ENCODE measurements at regions not wholly inside any gene's neighbourhood (a gene's known extent, or its start where the extent isn't known, plus 50 kb on each side); places are given as distances from the start of the nearest gene placed in this dataset.
A peak's percentile ranks its signal among the peaks of the same experiment; 100 is the strongest.
"Not testable (repeated sequence)": the region's sequence is repeated elsewhere in the genome, so short reads cannot be mapped to it uniquely, and the experiment has no call there.

DNA sequence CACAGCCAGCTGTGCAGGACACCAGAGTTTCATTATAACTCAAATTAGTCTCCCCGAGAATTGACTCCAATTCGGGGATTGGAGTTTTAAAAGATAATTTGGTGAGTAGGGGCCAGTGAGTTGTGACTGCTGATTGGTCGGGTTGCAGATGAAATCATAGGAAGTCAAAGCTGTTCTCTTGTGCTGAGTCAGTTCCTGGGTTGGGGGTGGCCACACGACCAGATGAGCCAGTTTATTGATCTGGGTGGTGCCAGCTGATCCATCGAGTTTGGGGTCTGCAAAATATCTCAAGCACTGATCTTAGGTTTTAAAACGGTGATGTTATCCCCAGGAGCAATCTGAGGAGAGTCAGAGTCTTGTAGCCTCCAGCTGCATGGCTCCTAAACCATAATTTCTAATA, 82.7 kb upstream of the SLC66A3 start:
- no peak for DNase-seq (ENCODE audit: low read depth)

DNA sequence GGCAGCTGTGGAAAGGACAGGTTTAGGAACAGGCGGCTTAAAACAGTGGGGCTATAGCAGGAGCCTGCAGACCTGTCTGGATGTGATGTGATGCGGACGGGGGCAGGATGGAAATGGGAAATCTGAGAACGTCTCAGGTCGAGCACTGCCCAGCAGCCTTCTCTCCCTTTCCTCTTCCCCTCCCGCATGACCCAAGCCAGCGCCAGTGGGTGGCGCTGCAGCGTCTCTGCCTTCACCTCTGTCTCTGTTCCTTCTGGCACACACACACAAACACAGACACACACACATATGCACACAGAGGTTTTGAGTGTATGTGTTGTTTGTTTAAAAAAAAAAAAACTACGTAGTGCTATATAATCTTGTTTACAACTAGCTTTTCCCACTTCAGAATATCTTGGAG, 82.0 kb upstream of the SLC66A3 start:
- no peak for DNase-seq (ENCODE audit: low read depth)

DNA sequence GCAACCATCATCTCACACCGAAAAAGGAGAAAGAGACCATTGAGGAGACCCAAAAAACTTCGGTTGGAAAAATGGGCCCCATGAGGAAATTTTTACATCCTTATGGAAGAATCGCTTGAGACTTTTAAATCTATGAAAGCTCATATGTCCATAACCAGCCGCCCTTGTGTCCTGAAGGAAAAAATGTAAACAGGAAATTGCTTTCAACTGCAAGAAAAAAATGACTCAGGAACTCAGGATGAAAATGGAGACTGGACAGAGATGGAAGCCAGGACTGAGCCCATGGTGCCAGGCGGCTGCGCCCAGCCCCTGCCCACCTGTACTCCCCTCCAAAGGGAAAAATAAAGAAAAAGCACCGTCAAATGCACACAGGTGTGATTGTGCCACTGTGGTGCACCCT, 81.5 kb upstream of the SLC66A3 start:
- peak; percentile 23 for DNase-seq (ENCODE audit: low read depth)

DNA sequence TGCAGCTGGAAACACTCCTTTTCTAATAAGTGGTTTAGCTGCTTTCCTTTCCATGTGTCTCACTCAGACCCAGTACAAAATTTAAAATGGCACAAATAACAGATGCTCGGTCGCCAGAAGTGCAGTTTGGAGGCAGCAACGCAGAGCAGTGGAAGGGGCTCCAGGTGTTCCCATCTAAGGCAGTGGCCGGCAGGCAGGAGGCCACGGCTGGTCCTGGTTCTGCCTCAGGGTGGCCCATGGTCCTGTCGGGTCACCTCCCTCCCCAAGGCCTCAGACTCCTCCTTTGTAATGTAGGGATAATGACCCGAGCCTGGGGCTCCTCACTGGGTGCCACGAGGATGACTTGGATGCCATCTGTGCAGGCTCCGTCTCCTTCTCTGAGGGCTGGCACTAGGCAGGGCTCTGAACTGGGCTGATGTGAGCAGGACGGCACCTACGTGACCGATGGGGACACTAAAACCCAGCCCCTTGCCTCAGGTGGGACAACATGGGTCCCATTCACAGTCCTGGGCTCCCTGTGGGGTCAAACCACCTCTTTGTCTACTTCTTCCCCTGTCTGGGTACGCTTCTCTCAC, 80.9 kb upstream of the SLC66A3 start:
- no peak for DNase-seq (ENCODE audit: low read depth)

DNA sequence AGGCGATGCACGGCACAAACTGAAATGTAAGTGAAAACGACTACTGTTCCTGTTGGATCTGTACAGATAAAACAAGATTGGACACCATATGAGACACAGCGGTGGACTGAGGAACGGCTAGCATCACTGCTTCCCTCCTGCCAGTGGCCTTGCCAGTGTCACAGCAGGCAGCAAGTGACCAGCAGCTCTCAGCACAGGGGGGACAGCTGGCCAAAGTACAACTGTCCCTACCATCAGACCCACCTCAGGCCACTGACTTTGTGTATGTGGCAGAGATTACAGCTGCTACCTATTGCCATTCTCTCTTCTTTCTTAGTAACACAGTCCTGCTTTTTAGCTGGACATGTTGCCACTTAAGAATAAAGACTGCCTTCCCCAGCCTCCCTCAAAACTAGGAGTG, 80.0 kb upstream of the SLC66A3 start:
- DNase-seq (ENCODE audit: low read depth): no peak

DNA sequence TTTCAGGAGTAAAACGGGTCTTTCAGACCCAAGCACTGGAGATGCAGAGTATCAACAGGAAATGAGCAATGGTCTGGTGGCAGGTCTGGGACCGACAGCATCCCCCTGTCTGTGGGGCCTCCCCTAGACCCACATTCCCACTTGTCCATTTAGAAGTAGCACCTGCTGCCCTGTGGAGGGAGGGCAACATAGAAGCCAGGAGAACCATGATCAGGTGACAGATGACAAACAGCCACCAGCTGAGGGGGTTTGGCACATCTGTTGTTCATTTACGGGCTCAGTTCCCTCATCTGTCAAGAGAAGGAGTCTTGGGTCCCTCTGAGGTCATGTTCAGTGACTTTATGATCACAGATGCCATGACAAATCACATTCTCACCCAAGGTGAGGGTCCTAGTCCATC, 77.9 kb upstream of the SLC66A3 start:
- no peak for DNase-seq (ENCODE audit: low read depth)

DNA sequence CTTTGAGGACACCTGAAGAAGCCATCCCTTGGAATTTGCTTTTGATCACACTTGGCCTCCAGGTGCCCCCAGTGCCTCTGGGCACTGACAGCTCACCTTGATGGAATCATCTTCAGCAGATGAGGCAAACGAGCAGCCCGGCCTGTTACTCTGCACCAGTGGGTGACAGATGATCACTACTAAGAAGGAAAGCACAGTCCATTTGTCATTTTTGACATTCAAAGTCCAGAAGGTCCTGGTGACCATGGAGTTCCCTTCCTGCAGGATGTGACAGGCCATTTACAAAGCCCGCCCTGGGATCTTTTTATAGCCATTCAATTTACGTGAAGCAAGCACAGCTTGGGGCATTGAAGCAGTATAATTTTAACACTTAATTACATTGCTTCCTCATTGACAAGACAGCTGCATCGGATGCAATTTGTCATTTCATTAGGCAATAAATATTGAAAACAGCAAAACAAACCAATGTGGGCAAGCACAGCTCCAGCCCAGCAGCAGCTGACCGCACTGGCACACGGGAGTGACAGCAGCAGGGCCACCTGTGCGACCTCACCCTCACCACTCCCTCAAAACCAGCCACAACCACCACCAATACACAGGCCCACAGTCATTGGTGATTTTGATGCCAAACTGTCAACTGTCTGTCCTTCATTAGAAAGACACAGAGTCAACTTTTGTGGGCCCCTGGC, 76.0 kb upstream of the SLC66A3 start:
- no peak for DNase-seq (ENCODE audit: low read depth)

DNA sequence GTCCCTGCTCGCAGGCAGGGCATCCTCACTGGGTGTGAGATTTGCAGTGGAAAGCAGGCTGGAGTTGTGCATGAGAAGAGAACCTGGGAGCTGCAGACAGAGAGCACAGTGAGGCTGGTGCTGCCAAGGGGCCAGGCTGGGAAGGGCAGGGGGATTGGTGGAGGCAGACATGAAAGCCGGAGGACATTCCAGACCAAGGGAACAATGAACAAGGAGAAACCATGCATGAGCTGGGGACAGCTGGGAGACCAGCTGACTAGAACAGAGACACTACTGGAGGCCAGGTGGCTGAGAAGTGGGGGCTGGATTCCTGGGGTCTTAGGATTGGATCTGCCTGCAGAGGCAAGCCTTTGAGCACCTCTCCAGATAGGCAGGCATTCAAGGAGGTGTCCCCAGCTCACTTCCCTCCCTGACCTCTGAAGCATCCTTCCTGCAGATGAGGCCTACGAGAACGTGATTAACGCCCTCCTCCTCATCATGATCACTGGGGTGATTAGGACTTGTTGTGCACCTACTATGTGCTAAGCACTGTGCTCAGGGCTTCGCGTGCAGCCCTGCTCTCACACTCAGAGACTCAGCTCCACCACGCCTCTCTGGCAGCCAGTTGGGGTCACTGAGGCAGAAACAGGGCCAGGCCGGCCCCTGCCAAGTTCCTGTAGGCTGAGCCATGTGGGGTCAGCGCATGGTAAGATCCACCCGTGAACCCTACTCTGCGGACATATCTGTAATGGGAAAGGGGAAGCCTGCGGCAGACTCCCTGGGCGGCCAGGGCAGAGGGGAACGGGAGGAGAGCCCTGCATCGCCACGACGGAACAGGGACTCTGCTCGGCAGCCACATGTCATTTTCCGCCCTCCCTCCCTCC, 74.8 kb upstream of the SLC66A3 start:
- no peak for DNase-seq (ENCODE audit: low read depth)

DNA sequence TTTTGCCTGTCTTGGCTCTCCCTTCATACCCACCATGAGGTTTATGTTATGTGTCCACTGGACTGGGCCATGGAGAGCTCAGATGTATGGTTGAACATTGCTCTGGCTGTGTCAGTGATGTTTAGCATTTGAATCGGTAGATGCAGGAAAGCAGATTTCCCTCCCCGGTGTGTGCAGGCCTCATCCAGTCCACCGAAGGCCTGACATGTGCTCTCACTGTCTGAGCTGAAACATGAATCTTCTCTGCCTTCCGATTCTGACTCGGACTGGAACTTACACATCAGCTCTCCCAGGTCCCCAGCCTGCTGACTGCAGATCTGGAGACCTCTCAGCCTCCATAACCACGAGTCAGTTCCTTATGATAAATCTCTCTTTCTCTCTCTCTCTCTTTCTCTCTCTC, 72.4 kb upstream of the SLC66A3 start:
- DNase-seq (ENCODE audit: low read depth): no peak

DNA sequence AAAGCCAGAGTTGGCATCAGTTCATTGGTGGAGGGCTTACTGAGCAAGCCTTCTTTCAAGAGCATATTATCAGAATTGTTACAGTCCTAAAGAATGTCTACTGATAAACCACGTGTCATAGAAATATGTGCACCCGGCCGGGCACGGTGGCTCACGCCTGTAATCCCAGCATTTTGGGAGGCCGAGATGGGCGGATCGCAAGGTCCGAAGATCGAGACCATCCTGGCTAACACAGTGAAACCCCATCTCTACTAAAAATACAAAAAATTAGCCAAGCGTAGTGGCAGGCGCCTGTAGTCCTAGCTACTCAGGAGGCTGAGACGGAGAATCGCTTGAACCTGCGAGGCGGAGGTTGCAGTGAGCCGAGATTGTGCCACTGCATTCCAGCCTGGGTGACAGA, 66.4 kb upstream of the SLC66A3 start:
- not testable (repeated sequence) for DNase-seq (ENCODE audit: low read depth)

DNA sequence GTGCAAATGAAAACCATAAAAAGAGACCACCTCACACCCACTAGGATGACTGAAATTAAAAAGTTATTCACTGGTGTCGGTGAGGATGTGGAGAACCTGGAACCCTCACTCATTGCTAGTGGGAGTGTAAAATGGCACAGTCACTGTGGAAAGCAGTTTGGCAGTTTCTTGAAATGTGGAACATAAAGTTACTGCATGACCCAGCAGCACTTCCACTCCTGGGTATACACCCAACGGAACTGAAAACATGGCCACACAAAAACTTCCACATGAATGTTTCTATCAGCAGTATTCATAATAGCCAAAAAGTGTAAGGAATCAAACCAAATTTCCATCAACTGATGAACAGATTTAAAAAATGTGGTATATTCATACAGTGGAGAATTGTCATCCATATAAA, 65.1 kb upstream of the SLC66A3 start:
- no peak for DNase-seq (ENCODE audit: low read depth)

DNA sequence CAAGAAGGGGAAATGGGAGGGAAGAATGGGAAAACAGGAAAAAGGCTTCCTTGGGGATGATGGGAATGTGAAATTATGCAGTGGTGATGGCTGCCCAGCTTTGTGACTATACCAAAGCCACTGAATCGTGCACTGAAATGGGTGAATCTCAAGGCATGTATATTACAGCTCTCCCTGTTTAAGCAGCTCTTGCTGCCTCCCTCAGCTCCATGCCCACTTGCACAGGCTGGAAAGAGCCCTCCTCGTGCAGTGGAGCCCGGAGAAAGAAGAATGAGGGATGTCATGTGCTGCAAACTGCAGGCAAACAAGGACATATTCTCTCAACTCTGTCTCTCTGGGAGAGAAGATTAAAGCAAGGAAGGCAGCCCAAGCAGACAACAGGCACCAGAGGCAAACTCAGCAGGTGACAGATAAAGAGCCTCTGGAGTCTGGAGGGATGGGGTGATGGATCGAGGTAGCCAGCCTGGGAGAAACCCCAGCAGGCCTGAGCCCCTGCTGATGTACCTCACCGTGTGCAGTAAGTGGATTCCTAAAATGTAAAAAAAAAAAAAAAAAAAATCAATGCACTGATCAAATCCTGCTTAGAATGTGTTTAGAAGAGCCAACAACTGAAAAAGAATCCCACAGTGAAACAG, 62.4 kb upstream of the SLC66A3 start:
- no peak for DNase-seq (ENCODE audit: low read depth)

DNA sequence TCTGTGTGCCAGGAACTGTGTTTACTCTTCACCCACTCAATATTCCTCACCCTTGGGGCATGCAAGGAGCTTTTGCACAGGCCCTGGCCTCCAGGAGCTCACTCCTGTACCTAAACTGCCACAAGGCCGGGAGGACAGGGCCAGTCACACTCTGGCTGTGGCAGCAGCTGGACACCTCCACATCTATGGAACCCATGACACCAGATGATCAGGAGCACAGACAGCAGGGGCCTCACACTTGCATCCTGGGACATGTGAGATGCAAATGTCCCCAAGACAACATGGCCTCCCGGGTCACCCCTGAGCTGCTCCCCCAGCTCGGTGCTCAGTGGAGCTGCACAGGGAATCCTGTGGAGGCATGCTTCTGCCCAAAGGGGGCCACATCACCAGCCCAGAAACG, 61.8 kb upstream of the SLC66A3 start:
- DNase-seq (ENCODE audit: low read depth): no peak

DNA sequence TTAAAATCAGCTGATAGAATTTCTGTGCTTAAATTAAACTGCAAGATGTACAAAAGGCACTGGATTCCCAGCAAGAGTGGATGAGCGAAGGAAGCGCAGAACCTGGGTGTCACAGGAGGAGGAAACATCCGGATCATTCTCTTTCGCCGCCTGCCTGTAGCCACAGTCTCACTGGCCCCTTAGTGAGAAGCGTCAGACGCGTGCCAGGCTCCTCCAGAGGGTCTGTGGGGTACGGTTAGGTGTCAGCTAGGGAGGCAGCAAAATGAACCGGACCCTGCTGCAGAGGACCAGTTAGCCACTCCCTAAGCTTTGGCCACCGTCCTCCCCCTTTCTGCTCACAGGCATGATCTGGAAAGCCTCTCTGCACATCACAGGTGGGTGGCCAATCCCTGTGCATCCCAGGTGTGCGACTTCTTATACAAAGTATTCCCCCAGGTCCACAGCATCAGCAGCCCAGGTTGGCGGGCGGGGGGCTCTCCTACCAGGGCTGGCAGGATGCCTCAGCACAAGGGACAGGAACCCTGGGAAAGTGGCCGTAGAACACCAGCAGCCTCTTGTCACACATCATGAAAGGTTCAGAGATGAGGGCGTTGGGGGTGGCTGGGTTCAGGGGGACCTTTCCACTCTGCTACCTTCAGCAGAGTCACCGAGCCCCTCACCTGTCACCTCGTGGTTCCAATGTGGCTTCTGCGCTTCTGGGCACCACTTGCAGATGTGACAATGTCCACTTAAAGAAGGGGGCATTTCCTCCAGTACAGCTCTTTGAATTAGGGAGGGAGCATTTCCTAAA, 61.1 kb upstream of the SLC66A3 start:
- no peak for DNase-seq (ENCODE audit: low read depth)

DNA sequence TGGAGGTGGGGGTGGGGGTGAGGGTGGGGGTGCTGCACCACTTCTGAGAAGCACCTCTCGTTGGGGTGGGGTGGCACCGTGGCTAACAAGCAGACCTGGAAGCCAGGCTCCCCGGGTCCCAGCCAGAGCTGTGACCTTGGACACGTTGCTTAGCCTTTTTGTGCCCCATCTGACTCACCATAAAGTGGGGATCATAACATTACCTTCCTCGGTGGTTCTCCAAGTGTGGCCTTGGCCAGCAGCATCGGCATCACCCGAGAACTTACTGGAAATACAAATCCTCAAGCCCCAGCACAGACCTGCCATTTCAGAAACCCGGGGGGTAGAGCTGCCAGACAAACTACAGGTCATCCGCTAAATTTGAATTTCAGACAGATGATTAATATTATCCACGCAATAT, 58.7 kb upstream of the SLC66A3 start:
- DNase-seq (ENCODE audit: low read depth): no peak

DNA sequence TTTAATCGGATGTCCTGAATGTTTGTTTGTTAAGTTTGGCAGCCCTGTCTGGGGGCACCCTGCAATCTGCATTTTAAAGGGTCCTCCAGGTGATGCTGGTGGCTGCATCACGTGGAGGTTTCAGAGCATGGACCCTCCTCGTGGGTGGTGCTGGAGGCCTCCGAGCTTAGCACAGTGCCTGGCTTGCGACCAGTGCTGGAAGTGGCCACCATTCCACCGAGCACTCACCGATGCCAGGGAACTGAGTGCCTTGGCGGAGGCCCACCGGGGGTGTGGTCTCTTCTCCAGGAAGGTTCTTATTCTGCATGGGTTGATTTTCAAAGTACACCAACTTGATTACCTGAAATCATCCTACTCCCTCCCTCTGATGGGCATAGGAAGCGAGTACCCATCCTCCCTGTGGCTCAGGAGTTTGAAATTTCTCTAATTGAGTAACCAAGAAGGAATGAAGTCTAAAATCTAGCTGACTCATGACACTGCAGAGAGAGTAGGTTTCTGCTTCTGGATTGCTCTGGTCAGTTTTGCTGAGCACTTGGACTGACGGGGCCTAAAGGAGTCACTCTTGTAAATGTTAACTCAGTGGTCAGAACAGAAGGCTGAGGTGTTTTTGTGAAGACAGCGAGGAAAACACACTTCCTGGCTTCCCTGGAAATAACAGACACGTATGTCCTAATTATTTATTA, 58.1 kb upstream of the SLC66A3 start:
- peak; percentile 55 for DNase-seq (ENCODE audit: low read depth)

DNA sequence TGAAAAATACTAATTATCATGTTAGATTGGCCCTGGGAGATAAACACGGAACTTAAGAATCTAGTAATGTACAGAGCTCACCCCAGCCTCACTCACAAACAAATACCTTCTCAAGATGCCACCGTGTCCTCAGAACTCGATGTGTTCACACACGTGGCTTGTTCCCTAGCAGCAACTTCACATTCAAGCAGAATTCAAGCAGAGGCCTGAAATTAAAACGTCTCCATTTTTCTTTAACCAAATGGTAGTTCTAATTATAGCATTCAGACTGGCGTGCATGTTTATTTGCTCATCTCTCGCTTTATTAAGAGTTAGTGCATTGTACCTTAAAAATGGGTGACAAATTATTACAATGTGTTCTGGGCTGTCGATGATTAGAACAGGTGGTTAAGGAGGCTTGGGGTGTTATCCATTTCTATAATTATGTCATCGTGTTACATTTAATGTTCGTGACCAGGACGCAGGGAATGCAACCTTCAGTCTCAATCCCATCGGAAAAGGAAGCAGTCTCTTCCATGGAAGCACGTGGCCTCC, 57.3 kb upstream of the SLC66A3 start:
- no peak for DNase-seq (ENCODE audit: low read depth)

DNA sequence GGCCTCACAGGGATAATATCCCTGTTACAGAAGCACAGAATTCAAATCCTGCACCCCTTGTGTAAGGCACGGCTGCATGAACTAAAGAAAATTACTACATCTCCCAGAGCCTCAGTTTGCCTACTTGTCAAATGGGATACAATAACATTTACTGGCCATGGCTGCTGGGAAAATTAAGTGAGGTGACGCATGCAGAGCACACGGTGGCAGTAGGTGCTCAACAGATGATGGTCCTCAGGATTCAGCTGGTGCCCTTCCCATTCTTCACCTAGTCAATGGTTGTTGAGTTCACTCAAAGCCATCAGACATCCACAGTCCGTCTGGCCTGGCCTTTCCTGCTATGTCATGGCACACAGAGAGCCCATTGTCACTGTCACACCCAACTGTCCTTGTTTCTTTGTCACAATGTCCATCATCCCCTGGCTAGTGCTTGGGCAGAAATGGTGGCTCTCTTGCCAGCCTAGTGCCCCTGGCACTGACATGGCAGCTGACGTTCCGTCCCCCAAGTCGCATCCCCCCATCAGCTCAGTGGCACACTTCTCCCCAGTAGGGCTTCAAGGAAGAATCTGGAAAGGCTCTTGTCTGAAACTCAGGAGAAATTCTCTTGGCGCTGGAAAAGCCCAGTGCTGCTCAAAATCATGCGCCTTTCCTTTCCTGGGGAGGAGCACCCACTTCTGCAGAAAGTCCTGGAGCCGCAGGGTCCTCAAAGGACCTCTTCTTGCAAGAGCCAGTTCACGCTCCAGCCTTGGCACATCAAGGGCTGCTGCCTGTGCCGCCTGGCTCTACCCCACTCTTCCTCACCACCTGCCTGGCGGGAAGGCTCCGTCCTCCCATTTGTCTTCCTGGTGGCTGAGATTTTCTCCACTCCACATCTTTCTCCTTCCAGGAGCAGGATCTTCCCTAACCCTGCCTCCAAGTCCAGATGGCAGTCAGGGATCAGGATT, 55.9 kb upstream of the SLC66A3 start:
- no peak for DNase-seq (ENCODE audit: low read depth)

DNA sequence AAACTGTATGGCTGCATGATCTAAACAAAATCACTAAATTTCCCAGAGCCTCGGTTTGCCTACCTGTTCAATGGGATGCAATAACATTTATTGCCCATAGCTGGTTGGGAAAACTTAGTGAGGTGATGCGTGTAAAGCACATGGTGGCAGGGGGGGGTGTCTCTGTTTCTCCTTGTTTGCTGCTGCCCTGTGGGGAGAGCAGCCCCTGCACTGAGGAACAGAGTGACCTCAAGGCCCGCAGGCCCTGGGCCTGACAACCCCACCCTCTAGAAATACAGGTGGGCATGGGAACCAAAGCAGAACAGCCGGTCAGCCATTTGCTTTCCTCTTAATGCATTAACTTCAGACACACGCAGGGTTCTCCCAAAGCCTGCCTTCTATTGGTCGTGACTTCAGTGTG, 55.1 kb upstream of the SLC66A3 start:
- no peak for DNase-seq (ENCODE audit: low read depth)

Measured in HT1080 (cell line).